ENCODE measurements at regions not wholly inside any gene's neighbourhood (a gene's known extent, or its start where the extent isn't known, plus 50 kb on each side); places are given as distances from the start of the nearest gene placed in this dataset.

- H3K27me3 ChIP-seq: no peaks in the 10 kb centered on the region
- intact Hi-C loops (cut with DNase I): no loop called here
- no peak overlapping the region for H3K4me3 ChIP-seq
- no peaks in the 10 kb centered on the region for H3K9me3 ChIP-seq
- H3K4me1 ChIP-seq (ENCODE audit: insufficient read depth): no peaks in the 10 kb centered on the region
- TF ChIP-seq EP300 (IDR thresholded peaks at IDR 0.05) (no peak), POLR2A (IDR thresholded peaks at IDR 0.05) (no peak), CTCF (IDR thresholded peaks at IDR 0.05) (no peak)
- 70 to 90% (median 75%) methylated on average over 2 of the region's 2 CpGs for WGBS, 3 donors
- DNase-seq: no peak
- no peaks in the 10 kb centered on the region for H3K36me3 ChIP-seq
- H3K27ac ChIP-seq: no peak overlapping the region
These were observed 425.1 kb upstream of the SYT4 start for GRCh38 chr18:43702399-43702798.

GRCh38 chr18:43703050-43703449 lies 425.8 kb upstream of the SYT4 start:
- no peak for TF ChIP-seq EP300 (IDR thresholded peaks at IDR 0.05)
- no peak for TF ChIP-seq CTCF (IDR thresholded peaks at IDR 0.05)
- no peak for TF ChIP-seq POLR2A (IDR thresholded peaks at IDR 0.05)
- Histone ChIP-seq H3K27me3 (no peaks in the 10 kb centered on the region), H3K27ac (no peak overlapping the region), H3K9me3 (no peaks in the 10 kb centered on the region), H3K4me3 (no peak overlapping the region), H3K36me3 (no peaks in the 10 kb centered on the region), H3K4me1 (ENCODE audit: insufficient read depth) (no peaks in the 10 kb centered on the region)
- DNase-seq: no peak
- whole genome bisulfite sequencing, 3 donors: 65 to 86% (median 68%) methylated on average over 2 of the region's 2 CpGs
- intact Hi-C loops (cut with DNase I): no loop called here

GRCh38 chr18:43705850-43706249 lies 428.6 kb upstream of the SYT4 start:
- 61 to 64% (median 63%) methylated on average over 4 of the region's 4 CpGs for whole genome bisulfite sequencing, 3 donors
- Histone ChIP-seq H3K27me3 (no peaks in the 10 kb centered on the region), H3K27ac (no peak overlapping the region), H3K9me3 (no peaks in the 10 kb centered on the region), H3K4me3 (no peak overlapping the region), H3K4me1 (ENCODE audit: insufficient read depth) (no peaks in the 10 kb centered on the region), H3K36me3 (no peaks in the 10 kb centered on the region)
- TF ChIP-seq EP300 (IDR thresholded peaks at IDR 0.05) (no peak), POLR2A (IDR thresholded peaks at IDR 0.05) (no peak), CTCF (IDR thresholded peaks at IDR 0.05) (no peak)
- no peak for DNase-seq
- intact Hi-C loops (cut with DNase I): no loop called here

GRCh38 chr18:43710135-43710534 lies 432.8 kb upstream of the SYT4 start:
- H3K4me3 ChIP-seq: no peak overlapping the region
- H3K4me1 ChIP-seq (ENCODE audit: insufficient read depth): no peaks in the 10 kb centered on the region
- DNase-seq: no peak
- WGBS, 3 donors: 71 to 74% (median 73%) methylated on average over 4 of the region's 4 CpGs
- no peaks in the 10 kb centered on the region for H3K36me3 ChIP-seq
- H3K9me3 ChIP-seq: no peaks in the 10 kb centered on the region
- H3K27ac ChIP-seq: no peak overlapping the region
- no peaks in the 10 kb centered on the region for H3K27me3 ChIP-seq
- TF ChIP-seq POLR2A (IDR thresholded peaks at IDR 0.05): no peak
- intact Hi-C loops (cut with DNase I): no loop called here

GRCh38 chr18:43714343-43715010 lies 437.2 kb upstream of the SYT4 start:
- 87 to 93% (median 88%) methylated on average over 3 of the region's 3 CpGs for WGBS, 3 donors
- intact Hi-C loops (cut with DNase I): no loop called here
- no peaks in the 10 kb centered on the region for H3K27me3 ChIP-seq
- TF ChIP-seq POLR2A (IDR thresholded peaks at IDR 0.05): no peak
- TF ChIP-seq CTCF (IDR thresholded peaks at IDR 0.05): no peak
- TF ChIP-seq EP300 (IDR thresholded peaks at IDR 0.05): no peak
- no peak for DNase-seq
- no peak overlapping the region for H3K27ac ChIP-seq
- H3K9me3 ChIP-seq: no peaks in the 10 kb centered on the region
- no peaks in the 10 kb centered on the region for H3K36me3 ChIP-seq
- no peak overlapping the region for H3K4me3 ChIP-seq
- H3K4me1 ChIP-seq (ENCODE audit: insufficient read depth): no peaks in the 10 kb centered on the region
